ENCODE measurements at regions not wholly inside any gene's neighbourhood (a gene's known extent, or its start where the extent isn't known, plus 50 kb on each side); places are given as distances from the start of the nearest gene placed in this dataset.
A peak's percentile ranks its signal among the peaks of the same experiment; 100 is the strongest.

DNA sequence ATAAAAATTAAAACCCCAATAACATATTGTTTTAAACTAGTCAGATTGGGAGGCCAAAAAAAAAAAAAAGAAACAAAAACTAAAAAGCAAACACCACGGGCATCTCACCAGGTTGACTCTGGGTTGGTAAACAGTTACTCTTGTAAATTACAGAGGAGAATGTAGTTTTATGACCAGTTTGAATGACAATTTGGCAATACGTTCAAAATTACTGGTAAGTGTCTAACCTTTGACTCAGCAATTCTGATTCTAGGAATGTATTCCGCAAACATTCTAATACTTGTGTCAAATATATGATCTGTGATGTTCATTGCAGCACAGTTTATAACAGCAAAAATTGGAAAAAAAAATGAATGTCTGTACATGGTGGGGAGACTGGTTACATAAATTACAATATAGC lies 1376.0 kb downstream of the TBC1D22A start:
- TF ChIP-seq, protein P1, sequence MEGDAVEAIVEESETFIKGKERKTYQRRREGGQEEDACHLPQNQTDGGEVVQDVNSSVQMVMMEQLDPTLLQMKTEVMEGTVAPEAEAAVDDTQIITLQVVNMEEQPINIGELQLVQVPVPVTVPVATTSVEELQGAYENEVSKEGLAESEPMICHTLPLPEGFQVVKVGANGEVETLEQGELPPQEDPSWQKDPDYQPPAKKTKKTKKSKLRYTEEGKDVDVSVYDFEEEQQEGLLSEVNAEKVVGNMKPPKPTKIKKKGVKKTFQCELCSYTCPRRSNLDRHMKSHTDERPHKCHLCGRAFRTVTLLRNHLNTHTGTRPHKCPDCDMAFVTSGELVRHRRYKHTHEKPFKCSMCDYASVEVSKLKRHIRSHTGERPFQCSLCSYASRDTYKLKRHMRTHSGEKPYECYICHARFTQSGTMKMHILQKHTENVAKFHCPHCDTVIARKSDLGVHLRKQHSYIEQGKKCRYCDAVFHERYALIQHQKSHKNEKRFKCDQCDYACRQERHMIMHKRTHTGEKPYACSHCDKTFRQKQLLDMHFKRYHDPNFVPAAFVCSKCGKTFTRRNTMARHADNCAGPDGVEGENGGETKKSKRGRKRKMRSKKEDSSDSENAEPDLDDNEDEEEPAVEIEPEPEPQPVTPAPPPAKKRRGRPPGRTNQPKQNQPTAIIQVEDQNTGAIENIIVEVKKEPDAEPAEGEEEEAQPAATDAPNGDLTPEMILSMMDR (conservative IDR thresholded peaks at IDR 0.05) = no peak
- peak overlapping the region; percentile 10; the same call in 1 of the 2 replicates for H3K27ac ChIP-seq

DNA sequence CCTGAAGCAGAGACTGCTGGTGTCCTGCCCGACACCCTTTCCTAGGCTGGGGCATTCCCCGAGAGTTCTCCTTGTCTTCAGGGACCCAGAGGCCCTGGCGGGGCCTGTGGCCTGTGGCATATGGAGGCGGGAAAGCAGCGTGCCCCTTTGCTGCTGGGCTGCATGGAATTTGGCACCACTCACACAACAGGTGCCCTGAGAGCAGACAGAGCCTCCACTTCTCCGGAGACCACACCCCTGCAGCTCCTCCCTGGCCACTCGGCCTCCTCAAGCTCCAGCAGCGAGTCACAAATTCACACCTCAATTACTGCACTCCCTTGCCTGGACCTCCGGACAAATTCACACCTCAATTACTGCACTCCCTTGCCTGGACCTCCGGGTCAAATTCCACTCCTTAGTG lies 1375.2 kb downstream of the TBC1D22A start:
- no peak overlapping the region for H3K27ac ChIP-seq
- TF ChIP-seq, protein P1 (conservative IDR thresholded peaks at IDR 0.05) = no peak

DNA sequence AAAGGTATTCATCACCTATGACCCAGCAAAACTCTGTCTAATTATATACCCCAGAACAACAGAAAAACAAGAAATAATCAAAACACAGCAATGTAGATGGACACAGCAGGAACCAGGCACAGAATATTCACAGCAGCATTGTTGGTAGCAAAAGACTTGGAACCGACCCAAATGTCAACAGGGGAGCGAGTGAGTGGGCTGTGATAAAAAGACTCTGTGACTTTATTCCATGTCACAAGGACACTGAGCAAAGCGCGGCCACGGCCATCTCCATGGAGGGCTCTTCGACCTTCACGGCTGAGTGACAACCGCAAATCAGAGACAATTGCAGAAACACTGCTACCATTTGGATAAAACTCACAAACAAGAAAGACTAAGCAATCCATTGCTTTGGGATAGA lies 1373.1 kb downstream of the TBC1D22A start:
- no peak overlapping the region for H3K27ac ChIP-seq
- TF ChIP-seq, protein P1 (conservative IDR thresholded peaks at IDR 0.05) = no peak

DNA sequence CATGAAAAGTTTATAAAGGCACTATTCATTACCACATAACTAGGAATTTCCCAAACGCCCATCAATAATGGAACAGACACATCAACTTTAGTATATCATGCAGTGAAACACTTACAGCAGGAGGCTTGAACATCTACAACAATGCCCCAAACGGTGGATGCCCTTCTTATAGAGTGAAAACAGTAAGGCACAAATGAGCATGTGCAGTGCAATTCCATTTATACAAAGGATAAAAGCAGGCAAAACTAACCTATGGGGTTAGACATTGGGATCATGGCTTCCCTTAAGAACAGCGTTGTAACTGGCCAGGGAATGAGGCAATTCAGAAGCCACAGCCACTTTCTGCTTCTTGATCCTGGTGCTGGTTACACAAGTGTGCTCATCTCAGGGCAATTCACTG lies 1363.0 kb downstream of the TBC1D22A start:
- H3K27ac ChIP-seq = no peak overlapping the region
- TF ChIP-seq, protein P1 (conservative IDR thresholded peaks at IDR 0.05) = no peak

DNA sequence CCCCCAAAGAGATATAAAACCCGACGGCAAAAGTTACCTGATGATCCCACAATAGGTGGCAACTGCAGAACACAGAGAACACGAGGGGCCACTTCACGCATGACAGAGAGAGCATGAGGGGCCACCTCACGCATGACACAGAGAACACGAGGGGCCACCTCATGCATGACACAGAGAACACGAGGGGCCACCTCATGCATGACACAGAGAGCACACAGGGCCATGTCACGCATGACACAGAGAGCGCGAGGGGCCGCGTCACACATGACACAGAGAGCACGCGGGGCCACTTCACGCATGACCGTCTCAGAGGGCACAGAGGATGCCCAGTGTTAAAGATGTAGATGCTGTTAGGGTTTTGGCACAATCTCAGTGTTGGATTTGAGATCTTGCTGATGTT lies 1359.5 kb downstream of the TBC1D22A start:
- TF ChIP-seq, protein P1 (conservative IDR thresholded peaks at IDR 0.05) = no peak
- H3K27ac ChIP-seq = no peak overlapping the region

DNA sequence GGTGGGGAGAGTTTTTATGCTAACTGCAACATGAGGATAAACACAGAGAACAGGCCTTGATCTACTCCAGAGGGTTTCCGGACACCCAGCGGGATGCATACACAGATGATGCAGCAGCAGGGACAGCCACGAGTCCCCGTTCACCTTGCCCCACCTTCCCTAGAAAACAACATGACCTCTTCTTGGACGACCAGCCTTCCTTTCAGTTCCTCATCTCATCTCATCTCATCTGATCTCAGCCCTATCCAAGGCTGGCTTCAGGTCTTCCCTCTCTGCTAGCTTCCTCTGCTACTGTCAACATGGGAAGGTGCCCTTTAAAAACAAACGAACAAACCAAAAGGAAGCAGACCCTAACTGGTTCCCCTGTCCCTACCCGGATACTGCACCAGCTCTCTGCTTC lies 1356.2 kb downstream of the TBC1D22A start:
- TF ChIP-seq, protein P1 (conservative IDR thresholded peaks at IDR 0.05) = no peak
- H3K27ac ChIP-seq = no peak overlapping the region

DNA sequence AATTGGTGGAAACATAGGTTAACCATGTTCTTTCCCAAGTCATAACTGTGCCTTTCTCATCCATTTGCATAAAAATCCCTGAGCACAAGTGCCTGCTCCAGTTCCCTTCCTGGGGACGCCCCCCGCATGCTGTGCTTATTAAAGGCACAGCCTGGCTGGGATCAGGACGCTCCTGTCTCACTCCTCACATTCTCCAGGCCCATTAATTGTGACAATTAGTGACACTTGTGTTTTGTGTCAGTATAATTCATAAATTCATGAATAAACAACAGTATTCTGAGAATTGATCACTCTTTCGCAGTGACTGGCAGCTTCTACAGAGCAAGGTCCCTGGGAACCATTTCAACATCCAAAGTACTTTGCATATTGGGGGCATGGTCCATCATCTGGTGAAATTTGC lies 1354.4 kb downstream of the TBC1D22A start:
- TF ChIP-seq, protein P1 (conservative IDR thresholded peaks at IDR 0.05) = no peak

More for the DNA sequence above, 1354.4 kb downstream of the TBC1D22A start:
- H3K27ac ChIP-seq = no peak overlapping the region

All from VCaP (cell line).